ENCODE measurements at regions not wholly inside any gene's neighbourhood (a gene's known extent, or its start where the extent isn't known, plus 50 kb on each side); places are given as distances from the start of the nearest gene placed in this dataset.

GRCh38 chr3:165538166-165538565 lies 299.1 kb downstream of the BCHE start:
- no peak for TF ChIP-seq POLR2AphosphoS5 (IDR thresholded peaks at IDR 0.05)
- no peak for TF ChIP-seq CTCF (IDR thresholded peaks at IDR 0.05)
- TF ChIP-seq POLR2A (IDR thresholded peaks at IDR 0.05): no peak

All from suprapubic skin (tissue), 4 donors.